MM.1S (cell line): ENCODE measurements at regions not wholly inside any gene's neighbourhood (a gene's known extent, or its start where the extent isn't known, plus 50 kb on each side); places are given as distances from the start of the nearest gene placed in this dataset.

Experiments used
- EZH2 ChIP-seq: fragments of 300-600 bp; sonication (generic); optimal IDR thresholded peaks from 2 replicates; pipeline ENCODE3; 2017; ENCODE audit warnings: low read depth, mild to moderate bottlenecking, antibody characterized with exemption, low read length, mixed read lengths
- EZH2phosphoT487 ChIP-seq: fragments of 300-600 bp; sonication (generic); IDR thresholded peaks from 2 replicates; pipeline ENCODE4 v1.6.1; 2018; ENCODE audit warnings: antibody characterized with exemption, low read length
- TF ChIP-seq, protein P1 (sequence below): fragments of 300-600 bp; sonication (generic); IDR thresholded peaks from 2 replicates; pipeline ENCODE4 v1.5.1; 2016; ENCODE audit warnings: antibody characterized with exemption, low read length, mixed read lengths

DNA sequence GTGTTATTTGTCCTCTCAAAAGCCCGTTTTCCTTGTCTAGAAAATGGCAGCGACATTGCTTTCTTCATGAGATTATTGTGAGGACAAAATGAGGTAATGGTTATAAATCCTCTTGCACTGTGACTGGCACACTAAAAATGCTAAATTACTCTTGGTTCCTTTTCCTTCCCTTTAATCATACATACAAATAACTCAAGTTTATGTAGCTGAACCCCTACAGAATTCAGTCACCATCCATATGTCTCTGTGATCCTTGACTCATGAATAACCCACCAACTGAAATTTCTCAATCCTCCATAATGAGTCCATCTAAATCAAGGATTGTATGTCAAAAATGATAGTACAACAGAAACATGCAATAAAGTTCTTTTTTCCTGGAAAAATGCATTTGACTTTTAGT lies 71.3 kb upstream of the VWC2 start:
- TF ChIP-seq, protein P1, sequence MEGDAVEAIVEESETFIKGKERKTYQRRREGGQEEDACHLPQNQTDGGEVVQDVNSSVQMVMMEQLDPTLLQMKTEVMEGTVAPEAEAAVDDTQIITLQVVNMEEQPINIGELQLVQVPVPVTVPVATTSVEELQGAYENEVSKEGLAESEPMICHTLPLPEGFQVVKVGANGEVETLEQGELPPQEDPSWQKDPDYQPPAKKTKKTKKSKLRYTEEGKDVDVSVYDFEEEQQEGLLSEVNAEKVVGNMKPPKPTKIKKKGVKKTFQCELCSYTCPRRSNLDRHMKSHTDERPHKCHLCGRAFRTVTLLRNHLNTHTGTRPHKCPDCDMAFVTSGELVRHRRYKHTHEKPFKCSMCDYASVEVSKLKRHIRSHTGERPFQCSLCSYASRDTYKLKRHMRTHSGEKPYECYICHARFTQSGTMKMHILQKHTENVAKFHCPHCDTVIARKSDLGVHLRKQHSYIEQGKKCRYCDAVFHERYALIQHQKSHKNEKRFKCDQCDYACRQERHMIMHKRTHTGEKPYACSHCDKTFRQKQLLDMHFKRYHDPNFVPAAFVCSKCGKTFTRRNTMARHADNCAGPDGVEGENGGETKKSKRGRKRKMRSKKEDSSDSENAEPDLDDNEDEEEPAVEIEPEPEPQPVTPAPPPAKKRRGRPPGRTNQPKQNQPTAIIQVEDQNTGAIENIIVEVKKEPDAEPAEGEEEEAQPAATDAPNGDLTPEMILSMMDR, result no peak
- TF ChIP-seq EZH2, result no peak
- TF ChIP-seq EZH2phosphoT487, result no peak
